SK-N-SH (cell line): ENCODE measurements at regions not wholly inside any gene's neighbourhood (a gene's known extent, or its start where the extent isn't known, plus 50 kb on each side); places are given as distances from the start of the nearest gene placed in this dataset.

Experiments used
- CTCF ChIP-seq: fragments of 200-600 bp; sonication (generic); IDR thresholded peaks from 2 replicates; pipeline ENCODE4 v1.6.1; 2017; ENCODE audit warnings: antibody characterized with exemption, mild to moderate bottlenecking, moderate library complexity
- EP300 ChIP-seq, 2 experiments: IDR thresholded peaks; 2 replicates each; pipeline versions ENCODE4 v1.4.0 to v1.6.1; 2012; ENCODE audit warnings: borderline replicate concordance in 1 of 2, low read depth in 1 of 2, low read length in 1 of 2
- EZH2phosphoT487 ChIP-seq: fragments of 200-600 bp; sonication (generic); IDR thresholded peaks from 2 replicates; pipeline ENCODE4 v1.6.1; 2017; ENCODE audit warnings: low read depth, mixed run types, mild to moderate bottlenecking, antibody characterized with exemption, moderate library complexity, borderline replicate concordance
- FOXJ3 ChIP-seq: sonication (generic); formaldehyde crosslinking; IDR thresholded peaks from 2 replicates; pipeline ENCODE4 v1.5.1; 2020; ENCODE audit warnings: mild to moderate bottlenecking, missing genetic modification reagents
- FOXM1 ChIP-seq: IDR thresholded peaks from 2 replicates; pipeline ENCODE4 v1.4.0; 2012; ENCODE audit warnings: low read depth, mild to moderate bottlenecking
- JUND ChIP-seq: IDR thresholded peaks from 2 replicates; pipeline ENCODE4 v1.4.0; 2012
- POLR2AphosphoS5 ChIP-seq: IDR thresholded peaks from 2 replicates; pipeline ENCODE4 v1.6.1; 2012; ENCODE audit warnings: low read depth, low read length
- RXRA ChIP-seq: IDR thresholded peaks from 2 replicates; pipeline ENCODE4 v1.4.0; 2012; ENCODE audit warnings: low read depth, mild to moderate bottlenecking, borderline replicate concordance
- TCF12 ChIP-seq: IDR thresholded peaks from 2 replicates; pipeline ENCODE4 v1.4.0; 2012

GRCh38 chr20:39292193-39292736 is 330.1 kb downstream of the DHX35 start:
- no peak for TF ChIP-seq TCF12
- TF ChIP-seq JUND, result no peak
- TF ChIP-seq CTCF, result no peak
- no peak for TF ChIP-seq FOXM1
- no peak for TF ChIP-seq EP300 (IDR thresholded peaks at IDR 0.05; ENCODE audit: borderline replicate concordance in 1 of 2, low read depth in 1 of 2, low read length in 1 of 2)
- TF ChIP-seq RXRA, result no peak
- no peak for TF ChIP-seq POLR2AphosphoS5
- no peak for TF ChIP-seq FOXJ3 (CRISPR knock-in tag)
- TF ChIP-seq EZH2phosphoT487, result no peak
